HG02798 (cell line): ENCODE measurements at regions not wholly inside any gene's neighbourhood (a gene's known extent, or its start where the extent isn't known, plus 50 kb on each side); places are given as distances from the start of the nearest gene placed in this dataset.
A peak's percentile ranks its signal among the peaks of the same experiment; 100 is the strongest.

Experiments used
- ATAC-seq: cut with Tn5 transposase; IDR thresholded peaks from one replicate; pipeline ENCODE4 v1.9.1; 2021; ENCODE audit warnings: mild to moderate bottlenecking; ENCODE audit not compliant: unreplicated experiment, poor library complexity

DNA sequence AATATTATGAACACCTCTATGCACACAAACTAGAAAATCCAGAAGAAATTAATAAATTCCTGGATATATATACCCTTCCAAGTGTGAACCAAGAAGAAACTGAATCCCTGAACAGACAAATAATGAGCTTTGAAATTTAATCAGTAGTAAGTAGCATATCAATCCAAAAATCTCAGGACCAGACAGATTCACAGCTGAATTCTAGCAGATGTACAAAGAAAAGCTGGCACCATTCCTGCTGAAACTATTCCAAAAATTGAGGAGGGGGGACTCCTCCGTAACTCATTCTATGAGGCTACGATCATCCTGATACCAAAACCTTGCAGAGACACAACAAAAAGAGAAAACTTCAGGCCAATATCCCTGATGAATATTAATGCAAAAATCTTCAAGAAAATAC, 67.0 kb upstream of the PDE7B start:
- no peak for ATAC-seq

DNA sequence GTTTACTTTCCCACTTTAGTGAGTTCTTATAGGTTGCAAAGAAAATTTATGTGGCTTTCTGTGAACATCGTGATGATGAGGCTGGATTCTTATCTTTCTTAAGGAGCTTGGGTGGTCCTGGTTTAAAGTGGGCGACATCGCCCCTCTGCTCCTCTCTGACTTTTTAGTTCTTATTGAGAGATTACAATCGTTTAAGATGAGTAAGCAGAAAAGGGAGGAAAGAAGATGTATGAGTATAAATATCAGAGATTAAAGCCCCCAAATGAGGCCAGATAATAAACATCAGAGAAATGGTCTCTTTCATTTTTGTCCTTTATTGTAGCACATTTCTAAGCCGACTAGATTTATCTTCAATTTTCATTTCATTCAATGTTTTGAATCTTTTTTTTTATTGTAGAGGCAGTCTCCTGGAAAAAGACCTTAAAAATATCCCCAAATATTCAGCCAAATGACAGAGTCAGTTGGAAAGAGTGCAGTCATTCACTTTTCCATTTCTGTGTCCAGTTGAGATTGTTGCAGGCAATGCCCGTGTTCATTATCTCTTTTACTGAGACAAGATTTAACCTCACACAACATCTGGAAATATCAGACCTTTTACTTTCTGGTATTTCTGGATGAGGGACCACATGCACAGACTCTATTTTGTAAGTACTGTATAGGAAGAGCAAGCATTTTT, 62.0 kb upstream of the PDE7B start:
- no peak for ATAC-seq

DNA sequence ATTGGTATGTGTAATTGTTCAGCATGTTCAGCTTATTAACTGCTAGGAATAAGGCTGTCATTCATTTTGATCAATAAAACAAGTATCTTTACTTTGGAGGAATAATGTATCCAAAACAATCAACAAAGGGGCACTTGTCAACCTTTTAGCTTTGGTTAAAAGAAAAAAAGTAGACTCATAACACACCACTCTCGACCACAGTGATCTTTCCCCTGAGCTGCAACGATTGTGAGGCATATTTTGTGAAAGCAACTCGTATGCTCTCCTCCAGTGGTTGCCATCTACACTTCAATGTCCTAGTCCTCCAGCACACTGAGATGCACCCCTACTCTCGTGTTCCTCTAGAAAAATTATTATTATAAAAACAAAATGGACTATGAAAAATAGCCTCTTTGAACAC, 60.1 kb upstream of the PDE7B start:
- no peak for ATAC-seq

DNA sequence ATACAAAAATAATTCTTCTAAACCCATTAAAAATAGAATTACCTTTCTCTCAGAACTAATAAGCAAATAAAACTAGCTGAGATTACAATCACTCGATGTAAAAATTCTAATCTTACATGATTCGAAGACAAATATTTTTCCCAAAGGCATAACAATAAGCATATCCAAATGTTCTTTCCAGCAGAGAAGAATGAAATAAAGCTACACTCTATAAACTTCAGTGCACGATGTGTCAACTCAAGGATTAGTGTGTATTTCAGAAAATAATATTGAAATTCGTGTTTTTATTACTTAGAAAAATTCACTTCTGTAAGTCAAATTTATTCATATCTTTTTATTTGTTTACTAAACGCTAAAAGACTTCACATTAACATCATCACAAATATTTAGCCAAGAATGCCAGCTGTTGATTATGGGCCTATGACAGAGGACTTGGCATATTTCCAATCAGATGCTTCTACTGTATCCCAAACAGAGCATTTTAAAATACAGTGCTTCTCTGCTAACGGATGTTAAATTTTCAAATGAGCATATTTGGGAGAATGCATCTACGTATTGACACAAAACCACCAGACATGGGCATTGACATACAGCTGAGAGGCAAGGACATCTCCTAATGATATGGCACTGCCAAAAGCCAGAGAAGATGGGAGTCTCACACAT, 54.7 kb upstream of the PDE7B start:
- no peak for ATAC-seq

DNA sequence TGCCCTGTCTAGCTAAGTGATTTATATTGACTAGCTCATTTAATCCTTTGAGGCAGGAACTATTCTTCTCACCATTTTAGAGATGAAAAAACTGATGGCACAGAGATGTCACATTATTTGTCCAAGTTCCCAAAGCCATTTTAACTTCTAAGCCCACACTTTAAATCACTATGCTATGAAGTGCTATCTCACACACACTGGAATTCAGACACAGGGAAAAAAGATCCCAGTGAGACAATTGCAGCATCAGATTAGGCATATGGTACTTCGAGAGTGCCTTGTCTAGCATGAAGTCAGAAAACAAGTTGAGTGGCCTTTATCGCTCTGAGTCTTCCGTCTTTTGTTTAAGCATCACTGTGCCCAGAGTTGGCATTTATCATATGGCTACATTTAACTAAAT, 54.1 kb upstream of the PDE7B start:
- no peak for ATAC-seq

GRCh38 chr6:135798751-135799515, 52.6 kb upstream of the PDE7B start:
- ATAC-seq, result peak; percentile 62
